ENCODE measurements at regions not wholly inside any gene's neighbourhood (a gene's known extent, or its start where the extent isn't known, plus 50 kb on each side); places are given as distances from the start of the nearest gene placed in this dataset.

- no peaks in the 10 kb centered on the region for H3K4me1 ChIP-seq (ENCODE audit: insufficient read depth)
- H3K9ac ChIP-seq, result no peak overlapping the region
- H3K36me3 ChIP-seq (ENCODE audit: low read depth), result no peaks in the 10 kb centered on the region
- no peaks in the 10 kb centered on the region for H3F3A ChIP-seq (ENCODE audit: insufficient read depth)
- H3K27ac ChIP-seq, result no peak overlapping the region
- in situ Hi-C loops (cut with MboI), result no loop called here
- 96 to 98% methylated on average over 12 of the region's 12 CpGs for WGBS, 2 experiments (ENCODE audit: low coverage in 1 of 2, low lambda C conversion rate in 2 of 2, missing lambda C conversion rate in 2 of 2)
- H3K9me3 ChIP-seq (ENCODE audit: low read depth), result no peaks in the 10 kb centered on the region
- H3K27me3 ChIP-seq (replicated peaks; ENCODE audit: insufficient read depth), result no peaks in the 10 kb centered on the region
- no peaks in the 10 kb centered on the region; the same call in 1 of the 2 replicates for H3K9me2 ChIP-seq (ENCODE audit: insufficient read depth)
- TF ChIP-seq EZH2phosphoT487 (IDR thresholded peaks at IDR 0.05; ENCODE audit: insufficient read depth, low read depth) (no peak), EZH2 (IDR thresholded peaks at IDR 0.05; ENCODE audit: insufficient read depth, poor library complexity, severe bottlenecking) (no peak)
- no peak overlapping the region for H2AFZ ChIP-seq
- H4K20me1 ChIP-seq (ENCODE audit: insufficient read depth), result no peaks in the 10 kb centered on the region
- no peaks in the 10 kb centered on the region for H3K79me2 ChIP-seq (ENCODE audit: insufficient read depth)
- no peak for DNase-seq
- H3K4me2 ChIP-seq (ENCODE audit: unreplicated experiment), result no peak overlapping the region
- H3K4me3 ChIP-seq, result no peak overlapping the region
These were observed 718.9 kb upstream of the MEF2C start for GRCh38 chr5:89601880-89602279.

DNA sequence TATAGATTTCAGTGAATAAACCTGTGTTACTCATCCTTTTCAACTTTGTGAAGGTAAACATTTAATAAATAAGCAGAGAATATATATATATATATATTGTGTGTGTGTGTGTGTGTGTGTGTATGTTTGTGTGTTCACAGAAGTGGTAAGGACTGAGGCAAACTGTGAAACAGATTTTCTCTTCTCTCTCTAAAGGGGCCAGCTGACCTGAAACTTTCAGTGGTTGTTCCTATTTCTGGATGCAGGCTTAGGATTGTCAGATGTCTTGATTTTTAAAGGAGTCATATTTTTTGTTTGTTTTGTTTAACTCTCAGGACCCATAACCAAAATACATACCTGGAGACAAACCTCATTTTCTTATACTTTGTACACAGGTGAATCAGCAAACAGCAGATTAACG lies 714.9 kb upstream of the MEF2C start:
- in situ Hi-C loops (cut with MboI), result no loop called here
- H2AFZ ChIP-seq, result no peak overlapping the region
- H3K4me2 ChIP-seq (ENCODE audit: unreplicated experiment), result no peak overlapping the region
- H3K4me3 ChIP-seq, result no peak overlapping the region
- H3K27me3 ChIP-seq (replicated peaks; ENCODE audit: insufficient read depth), result no peaks in the 10 kb centered on the region
- no peaks in the 10 kb centered on the region; the same call in 1 of the 2 replicates for H3K9me2 ChIP-seq (ENCODE audit: insufficient read depth)
- DNase-seq, result no peak
- H3K36me3 ChIP-seq (ENCODE audit: low read depth), result no peaks in the 10 kb centered on the region
- no peak for TF ChIP-seq EZH2phosphoT487 (IDR thresholded peaks at IDR 0.05; ENCODE audit: insufficient read depth, low read depth)
- no peak for TF ChIP-seq EZH2 (IDR thresholded peaks at IDR 0.05; ENCODE audit: insufficient read depth, poor library complexity, severe bottlenecking)
- H3K79me2 ChIP-seq (ENCODE audit: insufficient read depth), result no peaks in the 10 kb centered on the region
- H3K9ac ChIP-seq, result no peak overlapping the region
- peaks cover 7% of the 10 kb centered on the region; the same call in 1 of the 2 replicates for H3K4me1 ChIP-seq (ENCODE audit: insufficient read depth)
- whole genome bisulfite sequencing, 2 experiments (ENCODE audit: low coverage in 1 of 2, low lambda C conversion rate in 2 of 2, missing lambda C conversion rate in 2 of 2), result 85 to 96% methylated on average over 1 of the region's 1 CpG
- no peaks in the 10 kb centered on the region for H3K9me3 ChIP-seq (ENCODE audit: low read depth)
- H3F3A ChIP-seq (ENCODE audit: insufficient read depth), result no peaks in the 10 kb centered on the region; the same call in 1 of the 2 replicates
- H4K20me1 ChIP-seq (ENCODE audit: insufficient read depth), result no peaks in the 10 kb centered on the region
- no peak overlapping the region for H3K27ac ChIP-seq

DNA sequence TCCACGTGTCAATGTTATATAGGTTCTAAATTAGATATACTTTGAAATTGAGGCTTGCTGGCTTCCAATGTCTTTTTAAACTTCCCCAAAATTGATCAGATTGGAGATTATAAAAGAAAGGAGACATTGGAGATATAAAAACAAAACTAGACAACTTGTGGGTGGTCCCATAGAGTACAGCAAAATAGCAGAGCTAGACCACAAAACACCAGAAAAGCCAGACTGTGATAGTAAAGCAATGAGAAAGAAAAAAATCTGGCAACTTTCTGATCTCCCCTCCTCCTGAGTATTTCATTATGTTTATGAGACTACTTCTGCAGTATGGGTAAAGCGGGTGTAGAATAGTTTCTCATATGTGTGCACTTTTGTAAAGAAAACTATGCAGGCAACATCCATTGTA lies 713.8 kb upstream of the MEF2C start:
- Histone ChIP-seq H3K9me3 (ENCODE audit: low read depth) (no peaks in the 10 kb centered on the region), H3K27me3 (replicated peaks; ENCODE audit: insufficient read depth) (no peaks in the 10 kb centered on the region), H2AFZ (no peak overlapping the region), H3K79me2 (ENCODE audit: insufficient read depth) (no peaks in the 10 kb centered on the region), H3K4me1 (ENCODE audit: insufficient read depth) (peaks cover 7% of the 10 kb centered on the region; the same call in 1 of the 2 replicates), H3K9me2 (ENCODE audit: insufficient read depth) (no peaks in the 10 kb centered on the region; the same call in 1 of the 2 replicates), H3K9ac (no peak overlapping the region), H4K20me1 (ENCODE audit: insufficient read depth) (no peaks in the 10 kb centered on the region), H3F3A (ENCODE audit: insufficient read depth) (no peaks in the 10 kb centered on the region; the same call in 1 of the 2 replicates), H3K27ac (no peak overlapping the region), H3K4me2 (ENCODE audit: unreplicated experiment) (no peak overlapping the region), H3K4me3 (no peak overlapping the region), H3K36me3 (ENCODE audit: low read depth) (no peaks in the 10 kb centered on the region)
- 48 to 49% methylated on average over 2 of the region's 2 CpGs for WGBS, 2 experiments (ENCODE audit: low coverage in 1 of 2, low lambda C conversion rate in 2 of 2, missing lambda C conversion rate in 2 of 2)
- in situ Hi-C loops (cut with MboI), result no loop called here
- DNase-seq, result no peak
- TF ChIP-seq EZH2 (IDR thresholded peaks at IDR 0.05; ENCODE audit: insufficient read depth, poor library complexity, severe bottlenecking), result no peak
- TF ChIP-seq EZH2phosphoT487 (IDR thresholded peaks at IDR 0.05; ENCODE audit: insufficient read depth, low read depth), result no peak

GRCh38 chr5:89595056-89595455 lies 712.1 kb upstream of the MEF2C start:
- H4K20me1 ChIP-seq (ENCODE audit: insufficient read depth), result no peaks in the 10 kb centered on the region
- DNase-seq, result peak; percentile 48
- H3F3A ChIP-seq (ENCODE audit: insufficient read depth), result no peaks in the 10 kb centered on the region; the same call in 1 of the 2 replicates
- no peak overlapping the region for H2AFZ ChIP-seq
- H3K4me3 ChIP-seq, result no peak overlapping the region
- H3K4me1 ChIP-seq (ENCODE audit: insufficient read depth), result peaks cover 7% of the 10 kb centered on the region; the same call in 1 of the 2 replicates
- H3K4me2 ChIP-seq (ENCODE audit: unreplicated experiment), result no peak overlapping the region
- H3K36me3 ChIP-seq (ENCODE audit: low read depth), result no peaks in the 10 kb centered on the region
- no peaks in the 10 kb centered on the region; the same call in 1 of the 2 replicates for H3K9me2 ChIP-seq (ENCODE audit: insufficient read depth)
- TF ChIP-seq EZH2 (IDR thresholded peaks at IDR 0.05; ENCODE audit: insufficient read depth, poor library complexity, severe bottlenecking), result no peak
- in situ Hi-C loops (cut with MboI), result no loop called here
- no peak overlapping the region for H3K27ac ChIP-seq
- WGBS, 2 experiments (ENCODE audit: low coverage in 1 of 2, low lambda C conversion rate in 2 of 2, missing lambda C conversion rate in 2 of 2), result 12 to 19% methylated on average over 1 of the region's 1 CpG
- H3K9me3 ChIP-seq (ENCODE audit: low read depth), result no peaks in the 10 kb centered on the region
- no peaks in the 10 kb centered on the region for H3K79me2 ChIP-seq (ENCODE audit: insufficient read depth)
- H3K9ac ChIP-seq, result no peak overlapping the region
- no peaks in the 10 kb centered on the region for H3K27me3 ChIP-seq (replicated peaks; ENCODE audit: insufficient read depth)
